Stimulated activated CD4-positive, alpha-beta T cell treated with anti-CD3 and anti-CD28 coated beads, TNF-alpha, amount 100 ng/mL, for 24 hours (primary cell): ENCODE measurements at regions not wholly inside any gene's neighbourhood (a gene's known extent, or its start where the extent isn't known, plus 50 kb on each side); places are given as distances from the start of the nearest gene placed in this dataset.
"Not testable (repeated sequence)": the region's sequence is repeated elsewhere in the genome, so short reads cannot be mapped to it uniquely, and the experiment has no call there.

Source experiments
- DNase-seq, 3 experiments: peaks; one replicate each; pipeline ENCODE4 v3.0.0-alpha.2; 2020; ENCODE audit warnings: low read depth in 3 of 3

DNA sequence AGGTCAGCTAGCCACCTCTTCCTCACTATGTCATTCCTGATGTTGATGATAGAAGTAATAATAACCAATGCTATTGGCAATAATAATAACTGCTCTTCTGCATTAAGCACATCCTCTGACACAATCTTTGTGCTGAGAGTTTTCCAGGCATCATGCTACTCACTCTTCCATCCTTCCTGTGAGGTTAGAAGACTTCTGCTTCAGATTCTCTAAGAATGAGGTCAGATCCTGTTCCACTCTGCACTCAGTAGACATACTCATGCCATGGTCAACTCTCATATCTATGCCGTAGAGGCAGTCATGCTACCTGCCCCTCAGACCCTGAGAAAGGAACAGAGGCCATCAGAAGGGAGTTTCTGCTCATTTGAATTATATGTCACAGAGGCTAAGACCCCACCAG is 98.1 kb upstream of the TOP1 start:
- no peak for DNase-seq

GRCh38 chr20:40931410-40932044 is 97.1 kb upstream of the TOP1 start:
- DNase-seq = no peak

DNA sequence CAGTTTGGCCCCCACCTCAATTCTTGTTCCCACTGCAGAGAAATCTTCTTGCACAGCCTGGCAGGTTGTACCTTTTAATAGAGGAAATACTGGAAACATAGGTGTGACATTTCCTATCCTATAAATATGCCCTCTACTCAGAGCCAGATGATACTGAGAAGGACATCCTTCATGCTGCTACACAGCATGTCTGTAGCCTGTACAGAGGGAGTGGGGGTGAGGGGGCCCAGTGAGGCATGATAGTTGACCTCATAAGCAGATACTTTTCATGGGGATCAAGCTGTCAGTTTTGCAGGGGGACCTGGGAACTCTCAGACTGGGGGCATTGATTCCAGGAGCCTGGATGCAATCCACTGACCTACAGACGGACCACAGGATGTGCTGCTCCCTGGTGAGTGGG is 96.2 kb upstream of the TOP1 start:
- DNase-seq = no peak

DNA sequence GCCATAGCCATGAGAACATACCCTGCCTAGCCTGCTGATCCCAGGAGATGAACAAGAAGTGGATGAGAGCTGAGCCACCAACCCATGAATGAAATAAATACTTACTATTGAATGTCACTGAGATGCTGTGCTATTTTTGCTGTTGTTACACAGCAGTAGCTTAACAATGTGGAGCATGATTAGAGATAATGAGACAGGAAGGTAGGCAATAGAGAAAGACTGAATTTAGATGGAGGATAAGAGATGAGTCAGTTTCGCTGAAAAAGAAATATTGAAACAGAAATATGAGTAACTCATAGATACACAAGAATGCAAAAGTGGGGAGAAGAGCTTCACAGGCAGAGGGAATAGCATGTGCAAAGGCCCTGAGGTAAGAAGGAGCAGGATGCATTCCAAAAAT is 94.9 kb upstream of the TOP1 start:
- no peak for DNase-seq

DNA sequence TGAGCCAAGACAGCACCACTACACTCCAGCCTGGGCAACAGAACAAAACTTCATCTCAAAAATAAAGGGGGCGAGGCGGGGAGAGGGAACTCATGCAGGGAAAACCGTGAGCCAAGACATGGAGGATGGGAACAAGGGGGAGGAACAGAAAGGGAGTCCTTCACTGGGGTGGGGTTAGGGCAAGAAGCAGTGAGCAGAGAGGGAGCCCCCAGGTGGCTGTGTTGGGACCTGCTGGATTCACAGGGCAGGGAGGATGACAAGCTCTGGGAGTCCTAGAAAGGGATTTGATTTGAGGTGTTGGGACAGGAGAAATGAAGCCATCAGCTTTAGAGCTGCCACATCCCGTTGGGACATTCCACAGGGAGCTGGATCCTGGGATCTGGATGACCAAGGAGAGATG is 90.6 kb upstream of the TOP1 start:
- DNase-seq = no peak

- DNase-seq = no peak
Measured at GRCh38 chr20:40939667-40940066, 89.0 kb upstream of the TOP1 start.

- no peak for DNase-seq
Measured at GRCh38 chr20:40941133-40941610, 87.5 kb upstream of the TOP1 start.

DNA sequence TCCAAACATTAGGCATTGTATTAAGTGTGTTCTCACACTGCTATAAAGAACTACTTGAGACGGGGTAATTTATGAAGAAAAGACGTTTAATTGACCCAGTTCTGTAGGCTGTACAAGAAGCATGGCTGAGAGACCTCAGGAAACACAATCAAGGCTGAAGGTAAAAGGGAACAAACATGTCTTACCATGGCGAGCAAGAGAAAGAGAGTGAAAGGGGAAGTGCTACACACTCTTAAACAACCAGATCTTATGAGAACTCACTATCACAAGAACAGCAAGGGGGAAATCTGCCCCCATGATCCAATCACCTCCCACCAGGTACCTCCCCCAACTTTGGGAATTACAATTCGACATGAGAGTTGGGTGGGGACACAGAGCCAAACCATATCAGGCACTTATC is 86.6 kb upstream of the TOP1 start:
- no peak for DNase-seq

- DNase-seq = no peak
Measured at GRCh38 chr20:40942775-40943174, 85.8 kb upstream of the TOP1 start.

DNA sequence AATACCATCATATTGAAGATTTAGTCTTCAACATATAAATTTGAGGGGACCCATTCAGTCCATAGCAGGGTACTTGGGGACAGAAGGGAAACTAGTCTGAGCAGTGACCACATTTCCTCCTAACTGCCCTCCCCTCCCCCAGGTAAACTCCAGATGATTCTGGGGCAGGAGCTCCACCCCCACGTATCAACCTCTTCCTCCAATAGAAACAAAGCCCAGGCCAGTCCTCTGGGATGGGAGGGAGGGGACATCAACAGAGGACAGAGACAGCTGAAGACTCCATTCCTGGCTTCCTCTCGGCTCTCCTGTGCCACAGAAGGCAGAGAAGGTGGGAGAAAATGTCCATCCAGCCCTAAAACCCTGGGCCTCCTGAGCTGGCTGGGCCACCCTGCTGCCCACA is 85.0 kb upstream of the TOP1 start:
- DNase-seq = no peak

- DNase-seq = no peak
Measured at GRCh38 chr20:40945189-40945588, 83.4 kb upstream of the TOP1 start.

DNA sequence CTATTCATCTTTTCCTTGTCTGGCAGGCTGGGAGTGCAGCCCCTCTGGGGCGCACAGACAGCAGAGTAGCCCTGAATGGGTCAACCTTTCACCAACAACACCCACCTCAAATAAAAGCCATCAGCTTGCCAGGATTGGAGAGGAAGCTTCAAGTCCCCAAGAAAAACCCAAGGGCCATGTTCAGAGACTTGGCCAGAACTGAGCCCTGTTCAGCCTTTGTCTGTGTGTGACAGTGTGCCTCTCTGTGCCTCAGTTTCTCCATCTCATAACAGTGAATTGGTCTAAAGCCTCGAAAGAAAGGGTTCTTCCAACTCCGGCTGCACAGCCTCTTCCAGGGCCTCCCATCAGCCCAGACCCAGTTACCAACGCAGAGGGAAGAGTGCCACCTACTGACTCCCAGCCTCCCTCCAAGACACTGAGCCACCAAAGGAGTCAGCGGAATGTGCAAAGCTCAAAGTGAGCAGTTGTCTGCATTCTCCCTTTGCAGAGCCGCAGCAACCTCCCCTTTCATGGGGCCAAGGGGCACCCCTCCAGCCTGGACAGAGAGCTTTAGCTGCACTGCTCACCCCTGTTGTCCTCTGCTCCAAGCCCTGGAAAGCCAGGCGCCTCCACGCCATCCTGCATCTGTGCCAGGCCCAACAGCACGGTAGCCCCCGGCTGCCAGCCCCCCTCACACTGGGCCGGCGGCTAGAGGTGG is 82.7 kb upstream of the TOP1 start:
- no peak for DNase-seq

DNA sequence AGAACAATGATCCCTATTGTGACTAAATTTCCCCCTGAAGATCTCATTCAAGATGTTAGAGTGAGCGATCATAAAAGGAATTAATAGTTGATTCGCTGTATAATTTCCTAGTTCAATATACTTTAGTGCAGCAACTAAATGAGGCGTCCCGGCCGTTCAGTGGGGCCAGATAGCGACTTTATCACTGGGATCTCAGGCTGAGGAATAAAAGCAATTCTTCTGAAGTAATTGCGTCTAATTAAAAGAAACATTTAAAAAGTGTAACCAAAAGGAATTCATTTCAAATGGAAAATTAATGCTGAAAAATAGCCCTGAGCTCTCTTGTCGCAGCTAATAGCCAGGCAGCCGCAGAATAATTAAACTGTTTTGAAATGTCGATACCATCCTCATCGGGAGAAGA is 82.2 kb upstream of the TOP1 start:
- no peak for DNase-seq

GRCh38 chr20:40948465-40949267 is 80.0 kb upstream of the TOP1 start:
- DNase-seq = no peak

GRCh38 chr20:40949346-40949745 is 79.3 kb upstream of the TOP1 start:
- no peak for DNase-seq

DNA sequence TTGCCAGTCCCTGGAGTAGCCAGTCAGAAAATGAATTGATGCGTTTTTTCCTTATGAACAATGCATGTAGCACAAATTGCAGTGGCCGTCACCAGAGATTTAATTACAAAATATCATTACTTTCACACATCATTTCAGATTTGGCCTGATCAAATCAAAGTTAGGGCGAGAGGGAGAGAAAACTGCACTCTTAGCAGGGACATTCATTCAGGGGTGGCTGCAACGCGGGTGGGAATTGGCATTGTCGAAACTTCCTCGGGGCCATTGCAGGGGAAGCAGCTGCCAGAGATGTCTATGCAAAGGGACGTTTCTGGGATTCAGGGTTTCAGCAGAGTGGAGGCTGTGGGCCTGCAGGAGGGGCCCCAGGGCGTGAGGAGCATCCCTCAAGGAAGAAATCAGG is 76.5 kb upstream of the TOP1 start:
- DNase-seq = no peak

- DNase-seq = no peak
Measured at GRCh38 chr20:40953416-40953815, 75.2 kb upstream of the TOP1 start.

- no peak for DNase-seq
Measured at GRCh38 chr20:40953856-40954255, 74.8 kb upstream of the TOP1 start.

GRCh38 chr20:40954521-40955165 is 74.0 kb upstream of the TOP1 start:
- DNase-seq = no peak

GRCh38 chr20:40955326-40955725 is 73.3 kb upstream of the TOP1 start:
- no peak for DNase-seq

GRCh38 chr20:40955826-40956225 is 72.8 kb upstream of the TOP1 start:
- not testable (repeated sequence) for DNase-seq

DNA sequence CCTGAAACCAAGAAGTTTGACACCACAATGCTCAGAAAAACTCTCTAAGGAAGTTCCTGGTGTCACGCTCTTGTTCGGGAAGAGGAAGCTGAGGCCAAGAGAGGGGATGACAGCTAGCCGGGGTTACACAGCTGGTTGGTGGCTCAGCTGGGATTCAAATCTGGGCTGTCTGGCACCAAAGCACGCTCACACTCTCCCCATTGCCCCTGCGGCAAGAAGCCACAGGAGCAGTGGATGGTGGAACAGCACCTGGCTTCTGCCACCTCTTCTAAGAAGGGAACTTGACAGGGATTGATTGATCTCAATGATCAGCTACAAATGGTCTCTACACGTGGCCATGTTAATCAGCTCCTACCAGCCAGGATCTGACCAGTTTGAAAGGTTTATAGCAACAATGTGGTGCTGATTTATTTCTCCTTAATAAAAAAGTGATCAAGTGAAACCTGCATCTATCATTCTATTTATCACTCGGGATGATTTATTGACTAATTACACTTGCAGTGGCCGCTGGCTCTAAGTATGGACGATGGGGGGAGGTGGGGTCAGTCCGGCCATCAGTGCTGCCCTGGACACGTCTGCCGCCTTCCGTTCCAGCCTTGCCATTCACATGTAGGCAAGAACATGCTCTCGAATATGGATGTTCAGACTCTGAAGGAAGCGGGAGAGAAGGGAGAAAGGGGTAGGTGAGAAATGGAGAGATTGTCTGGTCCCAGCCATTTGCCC is 71.9 kb upstream of the TOP1 start:
- DNase-seq = no peak
